HepG2 (cell line): ENCODE measurements at regions not wholly inside any gene's neighbourhood (a gene's known extent, or its start where the extent isn't known, plus 50 kb on each side); places are given as distances from the start of the nearest gene placed in this dataset.
A peak's percentile ranks its signal among the peaks of the same experiment; 100 is the strongest.

Experiments used
- CHCHD3 ChIP-seq: sonication (generic); formaldehyde crosslinking; IDR thresholded peaks from 2 replicates; pipeline ENCODE4 v1.8.0; 2022; ENCODE audit warnings: mild to moderate bottlenecking, missing genetic modification reagents, moderate library complexity
- DNMT3B ChIP-seq: conservative IDR thresholded peaks from 2 replicates; pipeline ENCODE4 v1.6.1; 2016; ENCODE audit warnings: missing biosample characterization, control low read depth
- FOXA3 ChIP-seq: IDR thresholded peaks from 2 replicates; pipeline ENCODE4 v1.6.1; 2016; ENCODE audit warnings: missing genetic modification reagents, missing compliant biosample characterization
- GPN1 ChIP-seq: sonication (generic); formaldehyde crosslinking; IDR thresholded peaks from 2 replicates; pipeline ENCODE4 v1.5.1; 2020; ENCODE audit warnings: missing genetic modification reagents, borderline replicate concordance
- MED1 ChIP-seq: sonication (generic); formaldehyde crosslinking; IDR thresholded peaks from 2 replicates; pipeline ENCODE4 v1.4.0; 2020; ENCODE audit warnings: missing genetic modification reagents
- PHF20 ChIP-seq: sonication (generic); formaldehyde crosslinking; IDR thresholded peaks from 2 replicates; pipeline ENCODE4 v1.5.0; 2020; ENCODE audit warnings: mild to moderate bottlenecking, missing genetic modification reagents
- POLR2G ChIP-seq: fragments of 200-400 bp; formaldehyde crosslinking; IDR thresholded peaks from 2 replicates; pipeline ENCODE4 v1.6.1; 2018; ENCODE audit warnings: mild to moderate bottlenecking, low read depth, low read length, moderate library complexity
- PPARG ChIP-seq: conservative IDR thresholded peaks from 2 replicates; pipeline ENCODE4 v1.6.1; 2016; ENCODE audit warnings: missing biosample characterization, missing genetic modification reagents
- REL ChIP-seq: sonication (generic); formaldehyde crosslinking; conservative IDR thresholded peaks from 2 replicates; pipeline ENCODE4 v1.8.0; 2022; ENCODE audit warnings: mild to moderate bottlenecking, missing genetic modification reagents, moderate library complexity
- RFXANK ChIP-seq: IDR thresholded peaks from 2 replicates; pipeline ENCODE4 v1.6.1; 2016
- SOX6 ChIP-seq, 2 experiments: fragments of 450-650 bp in 1 of 2; sonication (generic) in 1 of 2; formaldehyde crosslinking in 1 of 2; IDR thresholded peaks; 2 replicates each; pipeline versions ENCODE4 v1.4.0 to v1.6.1; 2017 to 2020; ENCODE audit warnings: antibody characterized with exemption in 1 of 2, mild to moderate bottlenecking in 1 of 2, missing genetic modification reagents in 1 of 2
- SRY ChIP-seq: sonication (generic); formaldehyde crosslinking; IDR thresholded peaks from 2 replicates; pipeline ENCODE4 v1.8.0; 2022; ENCODE audit warnings: mild to moderate bottlenecking, missing genetic modification reagents
- ZMYM4 ChIP-seq: sonication (generic); formaldehyde crosslinking; IDR thresholded peaks from 2 replicates; pipeline ENCODE4 v1.8.1; 2023; ENCODE audit warnings: mild to moderate bottlenecking, missing genetic modification reagents
- ZNF180 ChIP-seq: sonication (generic); formaldehyde crosslinking; IDR thresholded peaks from 2 replicates; pipeline ENCODE4 v1.4.0; 2020; ENCODE audit warnings: low read depth, missing genetic modification reagents, borderline replicate concordance
- ZNF225 ChIP-seq: sonication (generic); formaldehyde crosslinking; IDR thresholded peaks from 2 replicates; pipeline ENCODE4 v1.4.0; 2020; ENCODE audit warnings: mild to moderate bottlenecking, missing genetic modification reagents
- ZNF253 ChIP-seq: sonication (generic); formaldehyde crosslinking; IDR thresholded peaks from 2 replicates; pipeline ENCODE4 v1.8.0; 2022; ENCODE audit warnings: mild to moderate bottlenecking, missing genetic modification reagents, borderline replicate concordance
- ZNF44 ChIP-seq: sonication (generic); formaldehyde crosslinking; IDR thresholded peaks from 2 replicates; pipeline ENCODE4 v1.5.1; 2020; ENCODE audit warnings: mild to moderate bottlenecking, missing genetic modification reagents
- ZNF589 ChIP-seq: sonication (generic); formaldehyde crosslinking; conservative IDR thresholded peaks from 2 replicates; pipeline ENCODE4 v1.8.0; 2022; ENCODE audit warnings: mild to moderate bottlenecking, moderate library complexity, missing genetic modification reagents
- ZNF780A ChIP-seq: sonication (generic); formaldehyde crosslinking; IDR thresholded peaks from 2 replicates; pipeline ENCODE4 v1.8.0; 2022; ENCODE audit warnings: mild to moderate bottlenecking, missing genetic modification reagents, moderate library complexity
- TF ChIP-seq, protein P1 (sequence below): sonication (generic); formaldehyde crosslinking; IDR thresholded peaks from 2 replicates; pipeline ENCODE4 v1.4.0; 2020; ENCODE audit warnings: mild to moderate bottlenecking, missing genetic modification reagents, borderline replicate concordance
- TF ChIP-seq, protein P2 (sequence below): sonication (generic); formaldehyde crosslinking; IDR thresholded peaks from 2 replicates; pipeline ENCODE4 v1.4.0; 2020; ENCODE audit warnings: missing genetic modification reagents, borderline replicate concordance
- TF ChIP-seq, protein P3 (sequence below): sonication (generic); formaldehyde crosslinking; IDR thresholded peaks from 2 replicates; pipeline ENCODE4 v1.4.0; 2020; ENCODE audit warnings: mild to moderate bottlenecking, missing genetic modification reagents
- TF ChIP-seq, protein P4 (sequence below): sonication (generic); formaldehyde crosslinking; IDR thresholded peaks from 2 replicates; pipeline ENCODE4 v1.4.0; 2020; ENCODE audit warnings: mild to moderate bottlenecking, low read depth, missing genetic modification reagents

DNA sequence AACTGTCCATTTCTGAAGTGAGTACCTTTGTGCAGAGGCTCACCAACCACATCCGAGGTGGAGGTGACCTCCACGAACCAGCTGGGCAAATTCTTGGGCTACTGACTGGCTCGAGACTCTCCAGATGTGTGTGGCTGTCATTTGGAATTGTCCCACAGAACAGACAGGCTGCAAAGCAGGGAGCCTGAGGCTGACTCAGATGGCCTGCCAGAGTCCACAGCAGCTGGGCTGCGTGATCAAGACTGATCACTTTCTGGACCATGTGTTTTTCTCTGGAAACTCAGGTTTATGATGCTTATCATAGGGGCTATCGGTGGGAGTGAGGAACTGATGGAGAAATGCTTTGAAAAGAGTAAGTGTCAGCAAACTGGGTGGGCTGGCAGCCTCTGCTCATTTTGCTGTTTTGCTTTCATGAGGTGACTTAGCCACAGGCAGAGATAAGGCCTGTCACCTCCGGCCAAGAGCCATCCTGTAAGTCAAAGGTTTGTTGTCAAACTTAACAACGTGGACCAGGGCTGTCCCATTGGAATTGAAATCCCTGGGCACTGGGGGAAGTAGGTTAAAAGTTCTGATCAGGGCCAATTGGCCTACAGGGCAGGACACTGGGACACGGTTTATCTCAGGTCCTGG lies 120.4 kb downstream of the LIPG start (continued):
- TF ChIP-seq, protein P1, sequence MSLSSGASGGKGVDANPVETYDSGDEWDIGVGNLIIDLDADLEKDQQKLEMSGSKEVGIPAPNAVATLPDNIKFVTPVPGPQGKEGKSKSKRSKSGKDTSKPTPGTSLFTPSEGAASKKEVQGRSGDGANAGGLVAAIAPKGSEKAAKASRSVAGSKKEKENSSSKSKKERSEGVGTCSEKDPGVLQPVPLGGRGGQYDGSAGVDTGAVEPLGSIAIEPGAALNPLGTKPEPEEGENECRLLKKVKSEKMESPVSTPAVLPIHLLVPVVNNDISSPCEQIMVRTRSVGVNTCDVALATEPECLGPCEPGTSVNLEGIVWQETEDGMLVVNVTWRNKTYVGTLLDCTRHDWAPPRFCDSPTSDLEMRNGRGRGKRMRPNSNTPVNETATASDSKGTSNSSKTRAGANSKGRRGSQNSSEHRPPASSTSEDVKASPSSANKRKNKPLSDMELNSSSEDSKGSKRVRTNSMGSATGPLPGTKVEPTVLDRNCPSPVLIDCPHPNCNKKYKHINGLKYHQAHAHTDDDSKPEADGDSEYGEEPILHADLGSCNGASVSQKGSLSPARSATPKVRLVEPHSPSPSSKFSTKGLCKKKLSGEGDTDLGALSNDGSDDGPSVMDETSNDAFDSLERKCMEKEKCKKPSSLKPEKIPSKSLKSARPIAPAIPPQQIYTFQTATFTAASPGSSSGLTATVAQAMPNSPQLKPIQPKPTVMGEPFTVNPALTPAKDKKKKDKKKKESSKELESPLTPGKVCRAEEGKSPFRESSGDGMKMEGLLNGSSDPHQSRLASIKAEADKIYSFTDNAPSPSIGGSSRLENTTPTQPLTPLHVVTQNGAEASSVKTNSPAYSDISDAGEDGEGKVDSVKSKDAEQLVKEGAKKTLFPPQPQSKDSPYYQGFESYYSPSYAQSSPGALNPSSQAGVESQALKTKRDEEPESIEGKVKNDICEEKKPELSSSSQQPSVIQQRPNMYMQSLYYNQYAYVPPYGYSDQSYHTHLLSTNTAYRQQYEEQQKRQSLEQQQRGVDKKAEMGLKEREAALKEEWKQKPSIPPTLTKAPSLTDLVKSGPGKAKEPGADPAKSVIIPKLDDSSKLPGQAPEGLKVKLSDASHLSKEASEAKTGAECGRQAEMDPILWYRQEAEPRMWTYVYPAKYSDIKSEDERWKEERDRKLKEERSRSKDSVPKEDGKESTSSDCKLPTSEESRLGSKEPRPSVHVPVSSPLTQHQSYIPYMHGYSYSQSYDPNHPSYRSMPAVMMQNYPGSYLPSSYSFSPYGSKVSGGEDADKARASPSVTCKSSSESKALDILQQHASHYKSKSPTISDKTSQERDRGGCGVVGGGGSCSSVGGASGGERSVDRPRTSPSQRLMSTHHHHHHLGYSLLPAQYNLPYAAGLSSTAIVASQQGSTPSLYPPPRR (CRISPR knock-in tag) = no peak
- TF ChIP-seq CHCHD3 (CRISPR knock-in tag) (no peak), ZMYM4 (CRISPR knock-in tag) (peak; percentile 18; the same call in 1 of the 2 replicates), ZNF589 (CRISPR knock-in tag) (no peak), MED1 (CRISPR knock-in tag) (peak; percentile 43; the same call in 1 of the 2 replicates), ZNF44 (CRISPR knock-in tag) (no peak), FOXA3 (CRISPR knock-in tag) (no peak), RFXANK (CRISPR knock-in tag) (no peak), DNMT3B (no peak), ZNF253 (CRISPR knock-in tag) (no peak), GPN1 (CRISPR knock-in tag) (no peak), REL (CRISPR knock-in tag) (no peak), POLR2G (no peak), ZNF225 (CRISPR knock-in tag) (no peak), SRY (no peak; the same call in 1 of the 2 replicates), ZNF780A (CRISPR knock-in tag) (no peak), PHF20 (CRISPR knock-in tag) (no peak), SOX6 (IDR thresholded peaks at IDR 0.05) (no peak), SOX6 (CRISPR knock-in tag; IDR thresholded peaks at IDR 0.05) (peak; percentile 29; the same call in 1 of the 2 replicates), PPARG (CRISPR knock-in tag) (peak; percentile 56; the same call in 1 of the 2 replicates), ZNF180 (no peak)
- TF ChIP-seq, protein P2, sequence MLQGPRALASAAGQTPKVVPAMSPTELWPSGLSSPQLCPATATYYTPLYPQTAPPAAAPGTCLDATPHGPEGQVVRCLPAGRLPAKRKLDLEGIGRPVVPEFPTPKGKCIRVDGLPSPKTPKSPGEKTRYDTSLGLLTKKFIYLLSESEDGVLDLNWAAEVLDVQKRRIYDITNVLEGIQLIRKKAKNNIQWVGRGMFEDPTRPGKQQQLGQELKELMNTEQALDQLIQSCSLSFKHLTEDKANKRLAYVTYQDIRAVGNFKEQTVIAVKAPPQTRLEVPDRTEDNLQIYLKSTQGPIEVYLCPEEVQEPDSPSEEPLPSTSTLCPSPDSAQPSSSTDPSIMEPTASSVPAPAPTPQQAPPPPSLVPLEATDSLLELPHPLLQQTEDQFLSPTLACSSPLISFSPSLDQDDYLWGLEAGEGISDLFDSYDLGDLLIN (CRISPR knock-in tag) = no peak
- TF ChIP-seq, protein P3, sequence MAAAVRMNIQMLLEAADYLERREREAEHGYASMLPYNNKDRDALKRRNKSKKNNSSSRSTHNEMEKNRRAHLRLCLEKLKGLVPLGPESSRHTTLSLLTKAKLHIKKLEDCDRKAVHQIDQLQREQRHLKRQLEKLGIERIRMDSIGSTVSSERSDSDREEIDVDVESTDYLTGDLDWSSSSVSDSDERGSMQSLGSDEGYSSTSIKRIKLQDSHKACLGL (CRISPR knock-in tag) = no peak
- TF ChIP-seq, protein P4, sequence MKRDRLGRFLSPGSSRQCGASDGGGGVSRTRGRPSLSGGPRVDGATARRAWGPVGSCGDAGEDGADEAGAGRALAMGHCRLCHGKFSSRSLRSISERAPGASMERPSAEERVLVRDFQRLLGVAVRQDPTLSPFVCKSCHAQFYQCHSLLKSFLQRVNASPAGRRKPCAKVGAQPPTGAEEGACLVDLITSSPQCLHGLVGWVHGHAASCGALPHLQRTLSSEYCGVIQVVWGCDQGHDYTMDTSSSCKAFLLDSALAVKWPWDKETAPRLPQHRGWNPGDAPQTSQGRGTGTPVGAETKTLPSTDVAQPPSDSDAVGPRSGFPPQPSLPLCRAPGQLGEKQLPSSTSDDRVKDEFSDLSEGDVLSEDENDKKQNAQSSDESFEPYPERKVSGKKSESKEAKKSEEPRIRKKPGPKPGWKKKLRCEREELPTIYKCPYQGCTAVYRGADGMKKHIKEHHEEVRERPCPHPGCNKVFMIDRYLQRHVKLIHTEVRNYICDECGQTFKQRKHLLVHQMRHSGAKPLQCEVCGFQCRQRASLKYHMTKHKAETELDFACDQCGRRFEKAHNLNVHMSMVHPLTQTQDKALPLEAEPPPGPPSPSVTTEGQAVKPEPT = no peak
